ENCODE measurements at regions not wholly inside any gene's neighbourhood (a gene's known extent, or its start where the extent isn't known, plus 50 kb on each side); places are given as distances from the start of the nearest gene placed in this dataset.
"Not testable (repeated sequence)": the region's sequence is repeated elsewhere in the genome, so short reads cannot be mapped to it uniquely, and the experiment has no call there.

DNA sequence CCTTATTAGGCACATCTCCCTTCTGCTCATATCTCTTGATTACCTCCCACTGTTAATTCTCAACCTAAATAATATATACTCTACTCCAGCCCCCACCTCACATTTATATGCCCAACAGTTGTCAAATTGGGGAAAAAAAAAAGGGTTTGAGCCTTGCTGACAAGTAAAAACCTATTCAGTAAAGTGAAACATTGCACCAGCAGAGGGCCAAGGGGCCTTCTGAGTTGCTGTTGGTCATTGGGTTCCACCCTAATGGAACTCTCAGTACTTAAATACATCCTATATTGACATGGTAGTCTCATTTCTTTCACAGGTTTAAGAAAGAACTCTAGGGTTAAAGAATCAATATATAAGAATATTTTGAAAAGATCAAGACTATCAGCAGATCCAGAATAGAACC, 362.2 kb downstream of the SMARCA1 start:
- no peak for DNase-seq

GRCh38 chrX:129158505-129158904, 364.8 kb downstream of the SMARCA1 start:
- DNase-seq, result no peak

GRCh38 chrX:129145840-129146272, 377.4 kb downstream of the SMARCA1 start:
- no peak for DNase-seq

GRCh38 chrX:129145385-129145784, 377.9 kb downstream of the SMARCA1 start:
- no peak for DNase-seq

DNA sequence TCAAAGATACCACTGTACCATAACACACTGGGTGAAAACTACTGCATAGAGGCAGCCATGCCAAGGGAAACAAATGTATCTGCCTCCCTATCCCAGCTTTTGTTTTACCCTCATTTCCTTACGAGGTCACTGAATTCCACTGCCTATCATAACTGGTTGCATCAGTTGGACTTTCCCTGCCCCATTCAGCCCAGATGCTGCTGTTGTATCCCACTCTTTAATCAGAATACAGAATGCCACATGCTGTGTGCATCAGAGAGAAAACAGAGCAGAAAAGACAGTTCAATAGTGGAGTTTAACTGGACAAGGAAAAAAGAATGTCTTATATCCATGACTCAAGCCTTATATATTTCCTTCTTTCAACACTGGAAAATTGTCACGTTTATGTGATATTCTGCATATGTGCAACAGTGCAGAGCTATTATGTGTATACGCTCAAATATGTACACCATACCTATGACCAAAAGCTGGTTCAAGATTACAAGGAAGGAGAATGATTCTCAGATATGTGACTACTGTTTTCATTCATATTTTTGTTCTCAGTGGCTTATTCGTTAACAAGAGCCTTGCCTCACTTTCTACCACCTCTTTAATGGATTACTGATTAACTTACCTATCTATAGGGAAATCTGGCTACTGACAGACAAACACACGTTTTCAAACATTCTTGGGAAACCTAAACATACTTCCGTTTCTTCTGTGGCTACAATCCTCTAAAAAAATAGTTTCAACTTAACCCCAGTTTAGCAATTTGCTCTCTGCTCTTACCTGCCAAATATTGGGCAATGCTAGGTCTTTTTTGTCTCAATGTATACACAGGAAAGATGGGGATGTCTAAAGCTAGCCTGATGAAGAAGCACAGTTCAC, 378.9 kb downstream of the SMARCA1 start:
- DNase-seq, result no peak

GRCh38 chrX:129139837-129140598, 383.3 kb downstream of the SMARCA1 start:
- DNase-seq, result no peak

DNA sequence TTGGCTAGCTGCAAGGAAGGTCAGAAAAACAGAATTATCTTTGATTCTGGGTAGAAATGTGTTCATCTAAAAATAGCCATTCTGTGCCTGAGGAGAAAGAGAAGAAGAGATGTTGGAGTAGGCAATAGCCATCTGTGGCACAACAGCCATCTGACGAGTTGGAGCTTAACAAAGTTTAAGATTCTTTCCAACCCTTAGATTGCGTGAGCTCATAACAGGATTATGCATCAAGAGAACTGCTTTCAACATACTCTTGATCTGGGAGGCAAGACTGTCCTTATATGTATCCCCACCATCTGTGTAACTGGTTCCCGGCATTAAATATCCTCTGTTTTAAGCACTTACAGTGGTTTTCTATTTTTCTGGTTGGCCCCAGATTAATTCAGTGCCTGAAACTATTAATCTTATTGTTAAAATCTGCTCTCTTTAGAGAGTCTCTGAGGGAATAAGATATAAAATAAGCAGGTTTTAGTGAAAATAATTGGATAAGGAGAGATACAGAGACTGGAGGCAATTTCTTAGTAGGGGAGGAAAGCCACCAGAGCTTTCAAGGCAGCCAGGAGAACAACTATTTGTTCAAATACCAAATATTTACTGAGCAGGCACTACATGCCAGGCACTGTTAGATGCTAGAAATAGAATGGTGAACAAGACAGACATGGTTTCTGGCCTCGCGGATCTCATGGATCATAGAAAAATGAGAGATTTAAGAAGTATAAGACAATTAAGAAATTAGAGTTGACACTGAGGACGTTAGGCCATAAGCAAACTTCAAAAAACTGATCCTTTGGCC, 398.0 kb downstream of the SMARCA1 start:
- DNase-seq, result no peak

DNA sequence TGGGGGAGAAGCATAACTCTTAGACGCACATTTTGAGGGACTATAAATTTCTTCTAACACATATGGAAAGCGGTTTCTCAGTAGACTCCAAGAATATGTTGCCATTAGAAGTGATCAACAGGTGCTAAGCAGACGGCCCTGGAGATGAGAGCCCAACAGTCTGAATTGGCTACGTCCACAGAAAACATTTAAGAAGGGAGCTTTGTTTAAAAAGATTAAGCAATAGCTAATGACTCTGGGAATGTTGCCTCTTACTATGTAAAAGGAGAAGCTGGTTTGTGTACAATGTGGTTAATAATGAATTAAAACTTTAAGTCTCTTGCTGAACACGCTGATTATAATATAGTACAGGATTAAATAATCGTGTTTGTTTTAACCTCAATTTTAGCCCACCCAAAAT, 399.5 kb downstream of the SMARCA1 start:
- DNase-seq, result no peak

- no peak for DNase-seq
Measured at GRCh38 chrX:129116676-129117470, 406.4 kb downstream of the SMARCA1 start.

DNA sequence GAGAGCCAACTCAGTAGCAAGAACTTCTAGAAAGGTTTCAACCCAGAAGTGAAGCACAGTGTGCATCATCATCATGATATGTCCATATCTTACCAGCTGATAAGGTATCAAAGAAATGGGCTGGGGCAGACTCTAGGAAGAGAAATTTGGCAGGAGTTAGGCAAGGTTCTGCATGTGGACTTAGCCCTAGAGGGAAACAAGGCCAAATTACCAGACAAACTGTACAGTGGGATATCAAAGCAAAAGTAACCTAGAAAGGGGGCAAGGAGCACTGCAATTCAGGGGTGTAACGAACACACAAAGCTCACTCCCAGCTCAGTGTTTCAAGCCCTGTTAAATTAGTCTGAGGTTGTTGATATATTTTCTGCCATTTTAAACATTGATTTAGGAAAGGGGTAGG, 407.4 kb downstream of the SMARCA1 start:
- DNase-seq, result no peak

- no peak for DNase-seq
Measured at GRCh38 chrX:129115104-129115503, 408.2 kb downstream of the SMARCA1 start.

GRCh38 chrX:129111081-129111798, 412.1 kb downstream of the SMARCA1 start:
- DNase-seq, result no peak

- no peak for DNase-seq
Measured at GRCh38 chrX:129108936-129109335, 414.4 kb downstream of the SMARCA1 start.

DNA sequence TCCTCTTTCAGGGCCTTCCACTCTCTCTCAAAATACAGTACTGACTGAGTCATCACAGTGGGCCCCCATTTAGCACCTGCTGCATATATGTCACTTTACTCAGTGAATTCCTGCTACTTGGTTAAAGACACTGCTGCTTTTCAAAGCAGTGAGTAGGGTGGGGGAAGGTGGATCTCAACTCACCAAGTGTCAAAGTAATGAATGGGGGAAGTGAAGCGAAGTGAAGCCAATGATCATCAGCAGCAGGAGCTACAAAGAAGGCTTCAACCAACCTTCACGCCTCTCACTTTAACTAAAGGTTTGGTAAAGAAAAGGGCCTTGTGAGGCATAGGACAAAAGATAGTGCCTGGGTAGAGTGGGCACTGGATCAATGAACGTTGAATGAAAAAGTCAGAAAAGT, 424.1 kb downstream of the SMARCA1 start:
- no peak for DNase-seq

DNA sequence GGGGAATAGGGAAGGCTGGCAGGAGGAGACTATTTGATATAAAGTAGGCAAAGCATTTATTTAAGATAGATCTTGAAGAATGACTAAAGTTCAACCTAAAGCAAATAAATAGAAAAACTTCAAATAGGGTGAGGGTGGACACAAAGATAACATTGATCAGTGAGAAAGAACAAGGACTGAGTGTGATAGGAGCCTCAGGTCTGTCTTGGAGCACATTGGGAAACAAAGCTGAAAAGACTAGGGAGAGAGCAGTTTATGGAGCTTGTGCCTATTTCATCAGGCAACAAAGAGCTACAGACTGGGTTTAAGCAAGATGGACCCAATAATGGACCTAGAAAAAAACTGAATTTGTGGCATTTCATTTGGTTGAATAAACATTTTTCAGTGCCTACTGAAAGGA, 425.6 kb downstream of the SMARCA1 start:
- DNase-seq, result no peak

GRCh38 chrX:129093706-129094105, 429.6 kb downstream of the SMARCA1 start:
- DNase-seq, result no peak

- no peak for DNase-seq
Measured at GRCh38 chrX:129092757-129093156, 430.5 kb downstream of the SMARCA1 start.

- DNase-seq, result no peak
Measured at GRCh38 chrX:129092242-129092641, 431.0 kb downstream of the SMARCA1 start.

- DNase-seq, result no peak
Measured at GRCh38 chrX:129091097-129091496, 432.2 kb downstream of the SMARCA1 start.

- no peak for DNase-seq
Measured at GRCh38 chrX:129086802-129087201, 436.5 kb downstream of the SMARCA1 start.

GRCh38 chrX:129084291-129084690, 439.0 kb downstream of the SMARCA1 start:
- not testable (repeated sequence) for DNase-seq

All from GOT3 (cell line).